ENCODE measurements at regions not wholly inside any gene's neighbourhood (a gene's known extent, or its start where the extent isn't known, plus 50 kb on each side); places are given as distances from the start of the nearest gene placed in this dataset.

GRCh38 chr1:162973381-162973795 lies 95.8 kb upstream of the RGS4 start:
- Histone ChIP-seq H4K91ac (replicated peaks; ENCODE audit: insufficient read length, low read length) (no peak overlapping the region), H3K4me2 (ENCODE audit: insufficient read depth in 1 of 2, low read depth in 2 of 2, low read length in 2 of 2) (no peak overlapping the region), H3K23ac (ENCODE audit: insufficient read length) (no peak overlapping the region), H2BK120ac (replicated peaks; ENCODE audit: low read depth, low read length) (no peak overlapping the region), H2AFZ (ENCODE audit: low read length) (no peak overlapping the region), H3K79me1 (ENCODE audit: low read depth, low read length) (no peaks in the 10 kb centered on the region), H4K20me1 (replicated peaks in 1 of 2; ENCODE audit: control insufficient read depth in 1 of 2, insufficient read depth in 2 of 2, low read length in 2 of 2) (no peaks in the 10 kb centered on the region), H3K18ac (ENCODE audit: extremely low read depth, low read length) (no peak overlapping the region), H3K36me3 (ENCODE audit: control insufficient read depth in 2 of 4, insufficient read depth in 4 of 4, low read length in 3 of 4) (no peaks in the 10 kb centered on the region), H3K56ac (replicated peaks; ENCODE audit: insufficient read length, low read depth, low read length) (no peak overlapping the region), H3K23me2 (ENCODE audit: low read depth, low read length) (no peaks in the 10 kb centered on the region), H3K79me2 (ENCODE audit: control insufficient read depth in 1 of 2, insufficient read depth in 2 of 2, low read length in 2 of 2) (no peaks in the 10 kb centered on the region), H3K27me3 (replicated peaks in 1 of 4; ENCODE audit: control insufficient read depth in 3 of 4, extremely low read depth in 1 of 4, insufficient read depth in 3 of 4, low read length in 3 of 4) (no peaks in the 10 kb centered on the region), H2AK5ac (ENCODE audit: low read depth, low read length) (no peak overlapping the region), H3K4ac (replicated peaks; ENCODE audit: insufficient read length, low read depth, low read length) (no peak overlapping the region), H3K4me1 (replicated peaks in 1 of 4; ENCODE audit: control insufficient read depth in 3 of 4, insufficient read depth in 4 of 4, low read length in 3 of 4) (no peaks in the 10 kb centered on the region), H3K14ac (ENCODE audit: insufficient read length) (no peak overlapping the region), H3K9me3 (ENCODE audit: insufficient read depth in 2 of 2, low read depth in 1 of 2, low read length in 1 of 2) (no peaks in the 10 kb centered on the region), H3K27ac (ENCODE audit: low read depth, low read length) (no peak overlapping the region), H2BK20ac (ENCODE audit: low read length) (no peak overlapping the region), H3K4me3 (ENCODE audit: extremely low read depth in 1 of 4, insufficient read depth in 2 of 4, low read depth in 3 of 4, low read length in 4 of 4) (no peak overlapping the region), H2BK5ac (ENCODE audit: low read depth, low read length) (no peak overlapping the region), H2BK12ac (ENCODE audit: low read depth, low read length) (no peak overlapping the region), H4K5ac (ENCODE audit: insufficient read length, low read depth, low read length) (no peak overlapping the region), H2BK15ac (ENCODE audit: low read length) (no peak overlapping the region), H4K8ac (ENCODE audit: extremely low read depth, insufficient read depth, low read length) (no peak overlapping the region), H3K9ac (replicated peaks in 1 of 4; ENCODE audit: extremely low read depth in 1 of 4, low read depth in 3 of 4, low read length in 3 of 4) (no peak overlapping the region)
- POLR2A ChIA-PET (ENCODE audit: partially characterized antibody), result no interaction called here
- CTCF ChIA-PET (ENCODE audit: partially characterized antibody), result interaction anchor here (1.1 to 1.2 kb wide), 2 partner anchors 18 to 27 kb away, joined by 3 read pairs; no protein-coding TSS in a partner anchor
- DNase-seq (ENCODE audit: low read depth in 1 of 2, low spot score in 2 of 2) (no peak), FAIRE-seq (no peak)
- TF ChIP-seq SP4 (IDR thresholded peaks at IDR 0.05; ENCODE audit: low read length) (no peak), EZH2 (IDR thresholded peaks at IDR 0.05; ENCODE audit: low read depth, low read length, severe bottlenecking) (no peak), NANOG (IDR thresholded peaks at IDR 0.05; ENCODE audit: insufficient read depth, low read depth, low read length, poor library complexity, severe bottlenecking) (no peak), PHF8 (conservative IDR thresholded peaks at IDR 0.05; ENCODE audit: low read depth, low read length) (no peak), CEBPB (IDR thresholded peaks at IDR 0.05; ENCODE audit: low read depth, low read length) (no peak), EP300 (IDR thresholded peaks at IDR 0.05; ENCODE audit: borderline replicate concordance in 1 of 2, low read depth in 2 of 2, low read length in 2 of 2) (no peak), SAP30 (IDR thresholded peaks at IDR 0.05; ENCODE audit: insufficient read depth, insufficient replicate concordance, low read length) (no peak), RAD21 (IDR thresholded peaks at IDR 0.05 in 1 of 2, conservative IDR thresholded peaks at IDR 0.05 in 1 of 2; ENCODE audit: low read depth in 2 of 2, low read length in 2 of 2) (no peak), MAX (IDR thresholded peaks at IDR 0.05) (no peak), MAFK (IDR thresholded peaks at IDR 0.05; ENCODE audit: low read depth, low read length) (no peak), EGR1 (IDR thresholded peaks at IDR 0.05; ENCODE audit: borderline replicate concordance, low read depth, low read length) (no peak), NRF1 (IDR thresholded peaks at IDR 0.05; ENCODE audit: low read depth, low read length) (no peak), E2F6 (IDR thresholded peaks at IDR 0.05) (no peak), SP1 (IDR thresholded peaks at IDR 0.05; ENCODE audit: low read depth, low read length) (no peak)
